AG04450 (cell line): ENCODE measurements at regions not wholly inside any gene's neighbourhood (a gene's known extent, or its start where the extent isn't known, plus 50 kb on each side); places are given as distances from the start of the nearest gene placed in this dataset.

Experiments used
- CTCF ChIA-PET: fragments of 300-600, 350-600 bp; formaldehyde crosslinking; extraction: SDS; loops from one replicate; lab custom pipeline; 2022; ENCODE audit warnings: antibody characterized with exemption, inconsistent platforms; lab: Charles Lee
- POLR2A ChIA-PET: fragments of 350-600 bp; formaldehyde crosslinking; extraction: SDS; loops from one replicate; lab custom pipeline; 2021; ENCODE audit warnings: antibody characterized with exemption, inconsistent platforms; lab: Yijun Ruan, JAX
- DNase-seq: peaks from one replicate; pipeline ENCODE4 v3.0.0-alpha.2; 2011; ENCODE audit warnings: low read depth, low spot score
- H3K27ac ChIP-seq: one replicate; pipeline ENCODE4 v1.5.1; 2012; ENCODE audit warnings: low read depth, low read length, control low read depth
- H3K27me3 ChIP-seq: one replicate; pipeline ENCODE4 v1.6.0; 2012; ENCODE audit warnings: low read length; ENCODE audit not compliant: control insufficient read depth, insufficient read depth
- H3K4me3 ChIP-seq: 2 replicates; pipeline ENCODE4 v1.5.1; 2011; ENCODE audit warnings: mild to moderate bottlenecking, low read depth, low read length, control low read depth
- H3K9me3 ChIP-seq: 2 replicates; pipeline ENCODE4 v1.5.1; 2012; ENCODE audit warnings: low read length; ENCODE audit not compliant: control insufficient read depth, insufficient read depth
- TF ChIP-seq, protein P1 (sequence below): IDR thresholded peaks from 2 replicates; pipeline ENCODE4 v1.5.1; 2011; ENCODE audit warnings: low read depth, low read length, control low read depth, inconsistent platforms

GRCh38 chr5:88144219-88145001 lies 124.2 kb downstream of the TMEM161B start:
- POLR2A ChIA-PET = no interaction called here
- TF ChIP-seq, protein P1, sequence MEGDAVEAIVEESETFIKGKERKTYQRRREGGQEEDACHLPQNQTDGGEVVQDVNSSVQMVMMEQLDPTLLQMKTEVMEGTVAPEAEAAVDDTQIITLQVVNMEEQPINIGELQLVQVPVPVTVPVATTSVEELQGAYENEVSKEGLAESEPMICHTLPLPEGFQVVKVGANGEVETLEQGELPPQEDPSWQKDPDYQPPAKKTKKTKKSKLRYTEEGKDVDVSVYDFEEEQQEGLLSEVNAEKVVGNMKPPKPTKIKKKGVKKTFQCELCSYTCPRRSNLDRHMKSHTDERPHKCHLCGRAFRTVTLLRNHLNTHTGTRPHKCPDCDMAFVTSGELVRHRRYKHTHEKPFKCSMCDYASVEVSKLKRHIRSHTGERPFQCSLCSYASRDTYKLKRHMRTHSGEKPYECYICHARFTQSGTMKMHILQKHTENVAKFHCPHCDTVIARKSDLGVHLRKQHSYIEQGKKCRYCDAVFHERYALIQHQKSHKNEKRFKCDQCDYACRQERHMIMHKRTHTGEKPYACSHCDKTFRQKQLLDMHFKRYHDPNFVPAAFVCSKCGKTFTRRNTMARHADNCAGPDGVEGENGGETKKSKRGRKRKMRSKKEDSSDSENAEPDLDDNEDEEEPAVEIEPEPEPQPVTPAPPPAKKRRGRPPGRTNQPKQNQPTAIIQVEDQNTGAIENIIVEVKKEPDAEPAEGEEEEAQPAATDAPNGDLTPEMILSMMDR = no peak
- DNase-seq = no peak
- H3K9me3 ChIP-seq = peaks cover 3% of the 10 kb centered on the region; the same call in 1 of the 2 replicates
- no peak overlapping the region for H3K27ac ChIP-seq
- peaks cover 47% of the 10 kb centered on the region for H3K27me3 ChIP-seq
- H3K4me3 ChIP-seq = no peak overlapping the region
- CTCF ChIA-PET = no interaction called here

DNA sequence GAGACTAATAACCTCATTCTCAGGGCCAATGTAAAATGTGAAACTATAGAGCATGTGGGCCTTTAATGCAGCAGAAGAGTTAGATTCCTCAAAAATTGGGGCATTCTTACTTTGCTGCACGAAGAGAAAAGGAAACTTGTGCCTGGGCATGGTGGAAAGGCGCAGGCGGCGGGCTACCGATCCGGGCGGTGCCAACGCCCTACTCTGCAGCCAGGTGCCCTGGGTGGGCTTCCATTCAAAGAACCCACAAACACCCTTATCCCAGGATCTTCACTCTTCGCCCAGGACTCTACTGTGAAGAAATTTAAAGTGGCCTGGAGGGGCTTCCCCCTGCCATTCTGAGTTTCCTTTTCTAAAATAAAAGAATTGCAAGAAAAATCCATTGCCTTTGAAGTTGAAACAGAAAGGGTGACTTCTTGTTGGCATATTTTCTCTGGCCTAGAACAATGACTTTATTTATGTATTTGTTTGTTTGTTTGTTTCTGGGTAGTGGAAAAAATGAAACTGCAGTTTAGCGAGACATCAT lies 124.9 kb downstream of the TMEM161B start:
- TF ChIP-seq, protein P1 = no peak
- Histone ChIP-seq H3K9me3 (peaks cover 3% of the 10 kb centered on the region; the same call in 1 of the 2 replicates), H3K4me3 (no peak overlapping the region), H3K27ac (no peak overlapping the region), H3K27me3 (peaks cover 47% of the 10 kb centered on the region)
- DNase-seq = no peak
- CTCF ChIA-PET = no interaction called here
- POLR2A ChIA-PET = no interaction called here

GRCh38 chr5:88142886-88143692 lies 125.6 kb downstream of the TMEM161B start:
- CTCF ChIA-PET = no interaction called here
- Histone ChIP-seq H3K4me3 (peak overlapping the region; percentile 42), H3K9me3 (peaks cover 3% of the 10 kb centered on the region; the same call in 1 of the 2 replicates), H3K27ac (no peak overlapping the region), H3K27me3 (peaks cover 47% of the 10 kb centered on the region)
- DNase-seq = no peak
- TF ChIP-seq, protein P1 = no peak
- POLR2A ChIA-PET = no interaction called here

GRCh38 chr5:88142636-88142885 lies 126.1 kb downstream of the TMEM161B start:
- no peak for DNase-seq
- H3K27me3 ChIP-seq = peaks cover 47% of the 10 kb centered on the region
- peak overlapping the region; percentile 42 for H3K4me3 ChIP-seq
- peaks cover 3% of the 10 kb centered on the region; the same call in 1 of the 2 replicates for H3K9me3 ChIP-seq
- ChIA-PET POLR2A (no interaction called here), CTCF (no interaction called here)
- TF ChIP-seq, protein P1 = no peak
- H3K27ac ChIP-seq = no peak overlapping the region
